ENCODE measurements at regions not wholly inside any gene's neighbourhood (a gene's known extent, or its start where the extent isn't known, plus 50 kb on each side); places are given as distances from the start of the nearest gene placed in this dataset.

GRCh38 chr1:58926152-58926551, 142.3 kb upstream of the JUN start:
- no peak overlapping the region for H3K4me3 ChIP-seq (ENCODE audit: low read depth, low read length)
- H4K91ac ChIP-seq (ENCODE audit: low read depth, low read length) = no peak overlapping the region
- H3K9me3 ChIP-seq (ENCODE audit: insufficient read depth, low read depth, low read length) = no peaks in the 10 kb centered on the region
- no peaks in the 10 kb centered on the region for H3K27me3 ChIP-seq (ENCODE audit: insufficient read depth, low read length)
- H3K14ac ChIP-seq (ENCODE audit: low read length) = no peak overlapping the region
- DNase-seq = no peak
- H2BK12ac ChIP-seq (ENCODE audit: low read length) = no peak overlapping the region
- H3K4me2 ChIP-seq (ENCODE audit: low read length) = no peak overlapping the region
- H3K79me1 ChIP-seq (ENCODE audit: low read length) = peaks cover 6% of the 10 kb centered on the region
- H3K27ac ChIP-seq (ENCODE audit: low read depth, low read length) = no peak overlapping the region
- H3K23ac ChIP-seq (ENCODE audit: low read length) = no peak overlapping the region
- whole genome bisulfite sequencing (ENCODE audit: extremely low coverage, insufficient coverage, insufficient read length) = no CpG with 5 or more reads among the region's 1 CpG
- H3K18ac ChIP-seq (ENCODE audit: low read length) = no peak overlapping the region
- no peak overlapping the region for H2AFZ ChIP-seq (ENCODE audit: insufficient read depth, low read length, poor library complexity)
- no peak overlapping the region for H3K4ac ChIP-seq (ENCODE audit: low read depth, low read length)
- H4K8ac ChIP-seq (ENCODE audit: low read depth, low read length) = no peak overlapping the region
- H4K12ac ChIP-seq (ENCODE audit: low read depth, low read length) = no peak overlapping the region
- no peak overlapping the region for H2BK120ac ChIP-seq (ENCODE audit: insufficient read depth, low read length, poor library complexity)
- H3K36me3 ChIP-seq (ENCODE audit: control insufficient read depth in 1 of 2, insufficient read depth in 2 of 2, low read length in 2 of 2) = no peaks in the 10 kb centered on the region
- H3K79me2 ChIP-seq (ENCODE audit: control insufficient read depth, insufficient read depth, low read length, poor library complexity) = no peaks in the 10 kb centered on the region
- H3K9ac ChIP-seq (ENCODE audit: low read length) = no peak overlapping the region
- H2BK5ac ChIP-seq (ENCODE audit: low read depth, low read length, poor library complexity) = no peak overlapping the region
- peaks cover 17 to 21% of the 10 kb centered on the region in 2 experiments for H3K4me1 ChIP-seq (ENCODE audit: control insufficient read depth in 1 of 2, insufficient read depth in 2 of 2, low read length in 2 of 2)
- H2AK5ac ChIP-seq (ENCODE audit: low read length) = no peak overlapping the region

GRCh38 chr1:58927041-58927721, 143.3 kb upstream of the JUN start:
- H3K79me2 ChIP-seq (ENCODE audit: control insufficient read depth, insufficient read depth, low read length, poor library complexity) = no peaks in the 10 kb centered on the region
- no peak overlapping the region for H2AK5ac ChIP-seq (ENCODE audit: low read length)
- H2BK12ac ChIP-seq (ENCODE audit: low read length) = peak overlapping the region; percentile 34
- H4K12ac ChIP-seq (ENCODE audit: low read depth, low read length) = no peak overlapping the region
- no CpG with 5 or more reads among the region's 4 CpGs for WGBS (ENCODE audit: extremely low coverage, insufficient coverage, insufficient read length)
- no peaks in the 10 kb centered on the region for H3K27me3 ChIP-seq (ENCODE audit: insufficient read depth, low read length)
- H3K4me3 ChIP-seq (ENCODE audit: low read depth, low read length) = no peak overlapping the region
- H3K9me3 ChIP-seq (ENCODE audit: insufficient read depth, low read depth, low read length) = no peaks in the 10 kb centered on the region
- no peak for DNase-seq
- no peak overlapping the region for H3K4me2 ChIP-seq (ENCODE audit: low read length)
- no peak overlapping the region for H3K23ac ChIP-seq (ENCODE audit: low read length)
- peaks cover 17 to 20% of the 10 kb centered on the region in 2 experiments for H3K4me1 ChIP-seq (ENCODE audit: control insufficient read depth in 1 of 2, insufficient read depth in 2 of 2, low read length in 2 of 2)
- no peak overlapping the region for H4K8ac ChIP-seq (ENCODE audit: low read depth, low read length)
- H3K79me1 ChIP-seq (ENCODE audit: low read length) = peaks cover 6% of the 10 kb centered on the region
- no peak overlapping the region for H2BK5ac ChIP-seq (ENCODE audit: low read depth, low read length, poor library complexity)
- H2BK120ac ChIP-seq (ENCODE audit: insufficient read depth, low read length, poor library complexity) = no peak overlapping the region
- no peaks in the 10 kb centered on the region for H3K36me3 ChIP-seq (ENCODE audit: control insufficient read depth in 1 of 2, insufficient read depth in 2 of 2, low read length in 2 of 2)
- peak overlapping the region; percentile 13 for H4K91ac ChIP-seq (ENCODE audit: low read depth, low read length)
- no peak overlapping the region for H3K27ac ChIP-seq (ENCODE audit: low read depth, low read length)
- H3K18ac ChIP-seq (ENCODE audit: low read length) = no peak overlapping the region
- H3K4ac ChIP-seq (ENCODE audit: low read depth, low read length) = no peak overlapping the region
- no peak overlapping the region for H3K14ac ChIP-seq (ENCODE audit: low read length)
- H3K9ac ChIP-seq (ENCODE audit: low read length) = no peak overlapping the region
- no peak overlapping the region for H2AFZ ChIP-seq (ENCODE audit: insufficient read depth, low read length, poor library complexity)

GRCh38 chr1:58927722-58928085, 143.9 kb upstream of the JUN start:
- H2BK120ac ChIP-seq (ENCODE audit: insufficient read depth, low read length, poor library complexity) = no peak overlapping the region
- H3K79me1 ChIP-seq (ENCODE audit: low read length) = peaks cover 6% of the 10 kb centered on the region
- peak overlapping the region; percentile 13 for H4K91ac ChIP-seq (ENCODE audit: low read depth, low read length)
- WGBS (ENCODE audit: extremely low coverage, insufficient coverage, insufficient read length) = no CpG with 5 or more reads among the region's 3 CpGs
- H3K23ac ChIP-seq (ENCODE audit: low read length) = no peak overlapping the region
- H3K9ac ChIP-seq (ENCODE audit: low read length) = no peak overlapping the region
- no peak overlapping the region for H3K4me2 ChIP-seq (ENCODE audit: low read length)
- peaks cover 14 to 15% of the 10 kb centered on the region in 2 experiments for H3K4me1 ChIP-seq (ENCODE audit: control insufficient read depth in 1 of 2, insufficient read depth in 2 of 2, low read length in 2 of 2)
- no peaks in the 10 kb centered on the region for H3K27me3 ChIP-seq (ENCODE audit: insufficient read depth, low read length)
- no peaks in the 10 kb centered on the region for H3K9me3 ChIP-seq (ENCODE audit: insufficient read depth, low read depth, low read length)
- no peak for DNase-seq
- H2BK12ac ChIP-seq (ENCODE audit: low read length) = no peak overlapping the region
- no peak overlapping the region for H3K4me3 ChIP-seq (ENCODE audit: low read depth, low read length)
- no peaks in the 10 kb centered on the region for H3K36me3 ChIP-seq (ENCODE audit: control insufficient read depth in 1 of 2, insufficient read depth in 2 of 2, low read length in 2 of 2)
- H2AK5ac ChIP-seq (ENCODE audit: low read length) = no peak overlapping the region
- no peak overlapping the region for H2BK5ac ChIP-seq (ENCODE audit: low read depth, low read length, poor library complexity)
- no peak overlapping the region for H3K4ac ChIP-seq (ENCODE audit: low read depth, low read length)
- H3K18ac ChIP-seq (ENCODE audit: low read length) = no peak overlapping the region
- H3K79me2 ChIP-seq (ENCODE audit: control insufficient read depth, insufficient read depth, low read length, poor library complexity) = no peaks in the 10 kb centered on the region
- H4K8ac ChIP-seq (ENCODE audit: low read depth, low read length) = no peak overlapping the region
- no peak overlapping the region for H2AFZ ChIP-seq (ENCODE audit: insufficient read depth, low read length, poor library complexity)
- H4K12ac ChIP-seq (ENCODE audit: low read depth, low read length) = no peak overlapping the region
- no peak overlapping the region for H3K14ac ChIP-seq (ENCODE audit: low read length)
- no peak overlapping the region for H3K27ac ChIP-seq (ENCODE audit: low read depth, low read length)

- DNase-seq = no peak
- H2BK120ac ChIP-seq (ENCODE audit: insufficient read depth, low read length, poor library complexity) = no peak overlapping the region
- no peaks in the 10 kb centered on the region for H3K36me3 ChIP-seq (ENCODE audit: control insufficient read depth in 1 of 2, insufficient read depth in 2 of 2, low read length in 2 of 2)
- H2AK5ac ChIP-seq (ENCODE audit: low read length) = no peak overlapping the region
- peaks cover 16 to 18% of the 10 kb centered on the region in 2 experiments for H3K4me1 ChIP-seq (ENCODE audit: control insufficient read depth in 1 of 2, insufficient read depth in 2 of 2, low read length in 2 of 2)
- WGBS (ENCODE audit: extremely low coverage, insufficient coverage, insufficient read length) = no CpG with 5 or more reads among the region's 6 CpGs
- H3K4me2 ChIP-seq (ENCODE audit: low read length) = no peak overlapping the region
- H3K14ac ChIP-seq (ENCODE audit: low read length) = no peak overlapping the region
- H3K9me3 ChIP-seq (ENCODE audit: insufficient read depth, low read depth, low read length) = no peaks in the 10 kb centered on the region
- no peak overlapping the region for H3K23ac ChIP-seq (ENCODE audit: low read length)
- peaks cover 9% of the 10 kb centered on the region for H3K79me1 ChIP-seq (ENCODE audit: low read length)
- no peak overlapping the region for H4K8ac ChIP-seq (ENCODE audit: low read depth, low read length)
- no peak overlapping the region for H2AFZ ChIP-seq (ENCODE audit: insufficient read depth, low read length, poor library complexity)
- no peak overlapping the region for H3K9ac ChIP-seq (ENCODE audit: low read length)
- no peak overlapping the region for H2BK5ac ChIP-seq (ENCODE audit: low read depth, low read length, poor library complexity)
- peak overlapping the region; percentile 16 for H2BK12ac ChIP-seq (ENCODE audit: low read length)
- H3K4me3 ChIP-seq (ENCODE audit: low read depth, low read length) = no peak overlapping the region
- peak overlapping the region; percentile 68 for H3K27ac ChIP-seq (ENCODE audit: low read depth, low read length)
- H4K91ac ChIP-seq (ENCODE audit: low read depth, low read length) = peak overlapping the region; percentile 41
- no peaks in the 10 kb centered on the region for H3K27me3 ChIP-seq (ENCODE audit: insufficient read depth, low read length)
- H4K12ac ChIP-seq (ENCODE audit: low read depth, low read length) = no peak overlapping the region
- H3K4ac ChIP-seq (ENCODE audit: low read depth, low read length) = no peak overlapping the region
- no peak overlapping the region for H3K18ac ChIP-seq (ENCODE audit: low read length)
- no peaks in the 10 kb centered on the region for H3K79me2 ChIP-seq (ENCODE audit: control insufficient read depth, insufficient read depth, low read length, poor library complexity)
Observed at GRCh38 chr1:58928514-58928913, 144.7 kb upstream of the JUN start.

Data from trophoblast cell (in vitro differentiated cells and primary cell).